ENCODE measurements at regions not wholly inside any gene's neighbourhood (a gene's known extent, or its start where the extent isn't known, plus 50 kb on each side); places are given as distances from the start of the nearest gene placed in this dataset.
A peak's percentile ranks its signal among the peaks of the same experiment; 100 is the strongest.
"Not testable (repeated sequence)": the region's sequence is repeated elsewhere in the genome, so short reads cannot be mapped to it uniquely, and the experiment has no call there.

GRCh38 chr9:80496901-80497556, 925.3 kb downstream of the TLE4 start:
- DNase-seq (ENCODE audit: low spot score): no peak
- no peak for TF ChIP-seq CTCF (IDR thresholded peaks at IDR 0.05)
- ATAC-seq (ENCODE audit: low FRiP score): no peak

DNA sequence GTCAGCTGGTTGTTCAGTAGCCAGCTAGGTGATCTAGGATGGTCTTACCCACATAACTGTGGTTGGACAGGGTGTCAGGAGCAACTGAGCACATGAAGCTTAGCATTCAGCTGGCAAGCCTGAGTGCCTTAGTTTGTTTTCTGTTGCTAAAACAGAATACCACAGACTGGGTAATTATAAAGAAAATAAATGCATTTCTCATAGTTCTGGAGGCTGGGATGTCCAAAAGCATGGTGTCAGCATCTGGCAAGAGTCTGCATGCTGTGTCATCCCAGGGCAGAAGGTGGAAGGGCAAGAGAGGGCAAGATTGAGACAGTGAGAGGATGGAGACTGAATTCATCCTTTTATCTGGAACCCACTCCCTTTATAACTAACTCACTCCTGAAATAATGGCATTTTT, 921.5 kb downstream of the TLE4 start:
- no peak for DNase-seq (ENCODE audit: low spot score)
- ATAC-seq (ENCODE audit: low FRiP score): no peak
- TF ChIP-seq CTCF (IDR thresholded peaks at IDR 0.05): no peak

- ATAC-seq (ENCODE audit: low FRiP score) (peak; percentile 59), DNase-seq (ENCODE audit: low spot score) (no peak)
Observed at GRCh38 chr9:80492221-80492620, 920.5 kb downstream of the TLE4 start.

GRCh38 chr9:80491086-80491696, 919.4 kb downstream of the TLE4 start:
- DNase-seq (ENCODE audit: low spot score) (no peak), ATAC-seq (ENCODE audit: low FRiP score) (no peak)
- TF ChIP-seq CTCF (IDR thresholded peaks at IDR 0.05): no peak

More at GRCh38 chr9:80492221-80492620, 920.5 kb downstream of the TLE4 start:
- TF ChIP-seq CTCF (IDR thresholded peaks at IDR 0.05): no peak

DNA sequence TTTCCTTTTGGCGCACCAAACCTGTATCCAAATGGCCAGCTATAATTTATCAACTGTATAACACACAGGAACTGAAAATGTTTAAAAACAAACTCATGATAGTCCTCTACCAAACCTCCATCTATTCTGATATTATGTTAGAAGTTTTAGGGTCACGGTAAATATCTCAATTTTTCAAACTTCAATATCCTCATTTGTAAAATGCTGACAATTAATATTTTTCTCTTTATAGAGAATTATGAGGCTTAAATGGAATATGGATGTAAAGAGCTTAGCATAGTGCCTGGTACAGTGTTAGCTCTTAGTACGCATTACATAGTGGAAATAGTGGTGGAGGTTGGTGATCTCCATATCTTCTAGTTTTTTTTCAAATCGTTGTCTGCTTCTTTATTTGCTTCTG, 917.6 kb downstream of the TLE4 start:
- ATAC-seq (ENCODE audit: low FRiP score) (no peak), DNase-seq (ENCODE audit: low spot score) (no peak)
- no peak for TF ChIP-seq CTCF (IDR thresholded peaks at IDR 0.05)

GRCh38 chr9:80485420-80486250, 913.9 kb downstream of the TLE4 start:
- no peak for ATAC-seq (ENCODE audit: low FRiP score)
- TF ChIP-seq CTCF (IDR thresholded peaks at IDR 0.05): no peak
- no peak for DNase-seq (ENCODE audit: low spot score)

- ATAC-seq (ENCODE audit: low FRiP score); DNase-seq (ENCODE audit: low spot score): not testable (repeated sequence)
Observed at GRCh38 chr9:80482251-80482650, 910.5 kb downstream of the TLE4 start.
